MCF 10A (cell line): ENCODE measurements at regions not wholly inside any gene's neighbourhood (a gene's known extent, or its start where the extent isn't known, plus 50 kb on each side); places are given as distances from the start of the nearest gene placed in this dataset.

Source experiments
- BruUV-seq: library from RNA; stranded (reverse); fragments of 400-500 nt; replicated peaks from 2 replicates; lab custom pipeline; 2021; lab: Mats Ljungman, UMichigan
- CTCF ChIA-PET: fragments of 300-600 bp; sonication (Branson Sonifier 250); formaldehyde crosslinking; extraction: SDS; loops from one replicate; lab custom pipeline; 2021; ENCODE audit warnings: antibody characterized with exemption, inconsistent platforms; lab: Yijun Ruan, JAX
- POLR2A ChIA-PET: fragments of 300-600, 350-650 bp; sonication (Branson Sonifier 250); formaldehyde crosslinking; extraction: SDS; loops from one replicate; lab custom pipeline; 2020; ENCODE audit warnings: antibody characterized with exemption, inconsistent platforms; lab: Yijun Ruan, JAX
- DNase-seq: peaks from one replicate; pipeline ENCODE4 v3.0.0-alpha.2; 2018; ENCODE audit not compliant: unreplicated experiment
- H3K27ac Mint-ChIP-seq: one replicate; pipeline ENCODE4 v1.8.0; 2022; ENCODE audit warnings: mild to moderate bottlenecking, low read depth, mixed read lengths; ENCODE audit not compliant: unreplicated experiment
- H3K27me3 Mint-ChIP-seq: one replicate; pipeline ENCODE4 v1.8.0; 2022; ENCODE audit warnings: mixed read lengths; ENCODE audit not compliant: insufficient read depth, unreplicated experiment
- H3K36me3 Mint-ChIP-seq: one replicate; pipeline ENCODE4 v1.8.0; 2022; ENCODE audit warnings: mild to moderate bottlenecking, moderate library complexity, mixed read lengths; ENCODE audit not compliant: insufficient read depth, unreplicated experiment
- H3K4me1 Mint-ChIP-seq: one replicate; pipeline ENCODE4 v1.8.0; 2022; ENCODE audit warnings: mixed read lengths; ENCODE audit not compliant: insufficient read depth, unreplicated experiment
- H3K4me3 Mint-ChIP-seq: one replicate; pipeline ENCODE4 v1.8.0; 2022; ENCODE audit warnings: mild to moderate bottlenecking, moderate library complexity, mixed read lengths; ENCODE audit not compliant: unreplicated experiment
- H3K9me3 Mint-ChIP-seq: one replicate; pipeline ENCODE4 v1.8.0; 2022; ENCODE audit warnings: mixed read lengths; ENCODE audit not compliant: unreplicated experiment
- intact Hi-C: fragments of 100-400 bp; cut with micrococcal nuclease; formaldehyde crosslinking; loops from 2 replicates; pipeline ENCODE4 v1.14.1; 2022
- TF ChIP-seq, protein P1 (sequence below): fragments of 200-600 bp; IDR thresholded peaks from one replicate; pipeline ENCODE4 v1.8.0; 2022; ENCODE audit warnings: antibody characterized with exemption, mild to moderate bottlenecking; ENCODE audit not compliant: unreplicated experiment

DNA sequence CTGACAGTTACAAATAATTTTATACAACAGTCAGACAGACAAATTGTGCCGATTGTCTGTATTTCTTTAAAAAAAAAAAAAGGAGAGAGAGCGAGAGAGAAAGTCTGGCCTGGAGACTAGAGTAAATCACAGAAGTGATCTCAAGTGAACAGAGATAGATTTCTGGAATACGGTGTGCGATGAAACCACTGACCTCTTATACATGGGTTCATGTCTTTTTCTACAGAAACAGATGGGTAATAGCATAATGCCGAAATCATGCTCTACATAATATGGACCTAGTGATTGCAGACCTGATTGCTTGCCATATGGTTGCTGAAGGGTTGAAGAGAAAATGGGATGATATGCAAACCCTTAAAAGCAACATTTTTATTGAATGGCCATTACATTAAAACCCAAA lies 403.3 kb upstream of the FANCL start:
- intact Hi-C loops = no loop called here
- H3K27me3 Mint-ChIP-seq = no peaks in the 10 kb centered on the region
- no peak overlapping the region for H3K4me3 Mint-ChIP-seq
- no peaks in the 10 kb centered on the region for H3K4me1 Mint-ChIP-seq
- no peak for DNase-seq
- ChIA-PET CTCF (no interaction called here), POLR2A (no interaction called here)
- TF ChIP-seq, protein P1, sequence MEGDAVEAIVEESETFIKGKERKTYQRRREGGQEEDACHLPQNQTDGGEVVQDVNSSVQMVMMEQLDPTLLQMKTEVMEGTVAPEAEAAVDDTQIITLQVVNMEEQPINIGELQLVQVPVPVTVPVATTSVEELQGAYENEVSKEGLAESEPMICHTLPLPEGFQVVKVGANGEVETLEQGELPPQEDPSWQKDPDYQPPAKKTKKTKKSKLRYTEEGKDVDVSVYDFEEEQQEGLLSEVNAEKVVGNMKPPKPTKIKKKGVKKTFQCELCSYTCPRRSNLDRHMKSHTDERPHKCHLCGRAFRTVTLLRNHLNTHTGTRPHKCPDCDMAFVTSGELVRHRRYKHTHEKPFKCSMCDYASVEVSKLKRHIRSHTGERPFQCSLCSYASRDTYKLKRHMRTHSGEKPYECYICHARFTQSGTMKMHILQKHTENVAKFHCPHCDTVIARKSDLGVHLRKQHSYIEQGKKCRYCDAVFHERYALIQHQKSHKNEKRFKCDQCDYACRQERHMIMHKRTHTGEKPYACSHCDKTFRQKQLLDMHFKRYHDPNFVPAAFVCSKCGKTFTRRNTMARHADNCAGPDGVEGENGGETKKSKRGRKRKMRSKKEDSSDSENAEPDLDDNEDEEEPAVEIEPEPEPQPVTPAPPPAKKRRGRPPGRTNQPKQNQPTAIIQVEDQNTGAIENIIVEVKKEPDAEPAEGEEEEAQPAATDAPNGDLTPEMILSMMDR = no peak
- H3K27ac Mint-ChIP-seq = no peak overlapping the region
- no TSS peak for BruUV-seq
- no peaks in the 10 kb centered on the region for H3K36me3 Mint-ChIP-seq
- H3K9me3 Mint-ChIP-seq = no peaks in the 10 kb centered on the region

DNA sequence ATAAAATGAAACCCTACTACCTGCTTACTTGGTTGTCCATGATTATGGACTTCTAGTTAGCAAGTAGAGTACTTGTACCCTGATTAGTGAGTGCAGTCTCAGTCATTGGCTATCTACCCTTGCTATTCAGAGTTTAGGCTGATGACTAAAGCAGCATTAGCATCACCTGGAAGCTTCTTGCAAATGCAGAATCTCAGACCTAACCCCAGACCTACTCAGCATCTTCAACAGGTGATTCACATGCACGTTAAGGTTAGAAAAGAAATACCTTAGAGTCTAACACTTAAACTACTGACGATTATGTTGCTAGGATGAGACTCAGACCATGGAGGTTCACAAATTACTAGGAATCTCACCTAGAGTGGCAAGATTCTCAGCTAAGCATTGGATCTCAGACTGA lies 399.9 kb upstream of the FANCL start:
- no peak for DNase-seq
- H3K4me1 Mint-ChIP-seq = peaks cover 9% of the 10 kb centered on the region
- H3K27me3 Mint-ChIP-seq = no peaks in the 10 kb centered on the region
- no TSS peak for BruUV-seq
- no peak overlapping the region for H3K27ac Mint-ChIP-seq
- intact Hi-C loops = no loop called here
- ChIA-PET CTCF (no interaction called here), POLR2A (interaction anchor here (0.7 kb wide), 1 partner anchor 202 kb away, joined by 3 read pairs; no protein-coding TSS in a partner anchor)
- no peak overlapping the region for H3K4me3 Mint-ChIP-seq
- no peaks in the 10 kb centered on the region for H3K36me3 Mint-ChIP-seq
- TF ChIP-seq, protein P1 = no peak
- H3K9me3 Mint-ChIP-seq = no peaks in the 10 kb centered on the region

DNA sequence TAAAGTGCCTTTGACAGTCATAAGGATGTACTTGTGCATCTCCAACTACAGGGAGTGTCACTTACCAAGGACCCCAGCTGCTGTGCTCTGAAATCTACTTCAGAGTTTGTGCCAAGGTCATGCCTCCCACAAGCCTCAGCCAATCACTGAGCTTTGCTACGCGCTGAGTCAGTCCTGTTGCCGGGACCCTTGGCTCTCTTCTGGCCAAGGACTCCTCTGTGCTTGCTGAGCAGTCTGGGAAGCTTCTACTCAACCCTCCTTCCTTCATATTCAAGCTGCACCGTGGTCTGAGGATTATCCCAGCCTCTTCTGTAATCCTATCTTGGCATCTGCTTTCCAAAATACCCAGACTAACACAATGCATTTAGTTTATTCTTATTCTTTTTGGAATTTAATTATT lies 398.9 kb upstream of the FANCL start:
- no peaks in the 10 kb centered on the region for H3K27me3 Mint-ChIP-seq

DNA sequence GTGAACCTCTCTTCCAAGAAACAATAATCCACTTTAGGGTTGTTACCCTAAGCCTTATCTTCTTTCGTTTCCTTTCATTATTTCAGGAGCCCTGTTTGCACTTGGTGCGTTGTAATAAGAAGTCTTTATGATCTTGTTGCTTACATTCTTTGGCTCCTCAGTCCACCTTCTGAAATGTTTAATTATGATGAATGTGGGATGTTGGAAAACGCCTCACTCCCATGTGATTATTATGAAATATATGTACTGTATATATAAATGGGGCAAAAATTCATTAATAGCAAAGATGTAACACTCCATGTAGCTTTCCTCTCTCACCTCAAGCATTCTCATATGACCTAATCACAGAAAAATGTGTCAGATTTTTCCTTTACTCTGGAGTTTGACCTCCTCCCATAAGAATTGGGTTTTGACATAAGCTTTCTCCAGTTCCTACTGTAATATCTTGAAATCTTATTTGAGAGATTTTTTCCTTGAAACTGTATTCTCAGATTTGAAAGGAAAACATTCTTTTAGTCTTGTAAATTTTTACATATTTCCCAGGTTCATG lies 397.2 kb upstream of the FANCL start:
- Mint-ChIP-seq H3K27ac (peak overlapping the region; percentile 14), H3K36me3 (no peaks in the 10 kb centered on the region)
- TF ChIP-seq, protein P1 = no peak

More for the DNA sequence above, 398.9 kb upstream of the FANCL start:
- intact Hi-C loops = no loop called here
- ChIA-PET POLR2A (no interaction called here), CTCF (interaction anchor here (0.5 to 2.6 kb wide), 4 partner anchors 14 to 69 kb away, joined by 3 to 7 read pairs (median 3); no protein-coding TSS in a partner anchor)
- no peak overlapping the region for H3K4me3 Mint-ChIP-seq
- BruUV-seq = no TSS peak
- DNase-seq = no peak
- peaks cover 9% of the 10 kb centered on the region for H3K4me1 Mint-ChIP-seq
- TF ChIP-seq, protein P1 = no peak
- no peaks in the 10 kb centered on the region for H3K36me3 Mint-ChIP-seq
- H3K9me3 Mint-ChIP-seq = no peaks in the 10 kb centered on the region
- H3K27ac Mint-ChIP-seq = no peak overlapping the region

More for the DNA sequence above, 397.2 kb upstream of the FANCL start:
- POLR2A ChIA-PET = interaction anchor here (0.5 to 1.3 kb wide), 6 partner anchors 14 to 1908 kb away, joined by 3 to 4 read pairs (median 3); no protein-coding TSS in a partner anchor
- CTCF ChIA-PET = interaction anchor here (0.9 to 2.6 kb wide), 3 partner anchors 17 to 67 kb away, joined by 4 to 7 read pairs (median 5); no protein-coding TSS in a partner anchor
- Mint-ChIP-seq H3K4me1 (peaks cover 22% of the 10 kb centered on the region), H3K9me3 (no peaks in the 10 kb centered on the region), H3K4me3 (no peak overlapping the region), H3K27me3 (no peaks in the 10 kb centered on the region)
- intact Hi-C loops = no loop called here
- no TSS peak for BruUV-seq
- peak; percentile 17 for DNase-seq
